ENCODE measurements at regions not wholly inside any gene's neighbourhood (a gene's known extent, or its start where the extent isn't known, plus 50 kb on each side); places are given as distances from the start of the nearest gene placed in this dataset.

GRCh38 chr14:101337053-101337452, 224.2 kb upstream of the DIO3 start:
- no peak for DNase-seq

- no peak for DNase-seq
These were observed 220.7 kb upstream of the DIO3 start for GRCh38 chr14:101340556-101340955.

- no peak for DNase-seq
These were observed 213.2 kb upstream of the DIO3 start for GRCh38 chr14:101347893-101348777.

- DNase-seq, result no peak
These were observed 212.2 kb upstream of the DIO3 start for GRCh38 chr14:101349108-101349507.

GRCh38 chr14:101350021-101350420, 211.3 kb upstream of the DIO3 start:
- no peak for DNase-seq

GRCh38 chr14:101350691-101351090, 210.6 kb upstream of the DIO3 start:
- no peak for DNase-seq

GRCh38 chr14:101351146-101351545, 210.1 kb upstream of the DIO3 start:
- DNase-seq, result no peak

GRCh38 chr14:101351769-101352168, 209.5 kb upstream of the DIO3 start:
- DNase-seq, result no peak

- no peak for DNase-seq
These were observed 208.7 kb upstream of the DIO3 start for GRCh38 chr14:101352567-101352966.

- DNase-seq, result no peak
These were observed 207.9 kb upstream of the DIO3 start for GRCh38 chr14:101353422-101353821.

- DNase-seq, result no peak
These were observed 206.6 kb upstream of the DIO3 start for GRCh38 chr14:101354726-101355125.

- DNase-seq, result no peak
These were observed 206.0 kb upstream of the DIO3 start for GRCh38 chr14:101355284-101355683.

GRCh38 chr14:101357038-101357437, 204.3 kb upstream of the DIO3 start:
- no peak for DNase-seq

- no peak for DNase-seq
These were observed 203.6 kb upstream of the DIO3 start for GRCh38 chr14:101357559-101358319.

- no peak for DNase-seq
These were observed 202.8 kb upstream of the DIO3 start for GRCh38 chr14:101358320-101359125.

- no peak for DNase-seq
These were observed 201.9 kb upstream of the DIO3 start for GRCh38 chr14:101359221-101360053.

GRCh38 chr14:101360054-101360911, 201.0 kb upstream of the DIO3 start:
- DNase-seq, result no peak

GRCh38 chr14:101361044-101361443, 200.3 kb upstream of the DIO3 start:
- DNase-seq, result no peak

GRCh38 chr14:101361451-101362433, 199.6 kb upstream of the DIO3 start:
- no peak for DNase-seq
